Spleen (tissue), 7 donors: ENCODE measurements at regions not wholly inside any gene's neighbourhood (a gene's known extent, or its start where the extent isn't known, plus 50 kb on each side); places are given as distances from the start of the nearest gene placed in this dataset.

Source experiments
- CTCF ChIP-seq, 11 experiments: fragments of 200-600 bp in 7 of 11; fragments of 450-650 bp in 4 of 11; sonication (generic) in 4 of 11; IDR thresholded peaks in 8 of 11; conservative IDR thresholded peaks in 3 of 11; 1 replicate in 7 of 11; 2 replicates in 4 of 11; pipeline versions ENCODE4 v1.4.0 to v1.8.0; 2016 to 2021; ENCODE audit warnings: antibody characterized with exemption in 11 of 11, inconsistent platforms in 4 of 11, mild to moderate bottlenecking in 1 of 11
- POLR2AphosphoS5 ChIP-seq, 3 donors: sonication (generic); formaldehyde crosslinking; IDR thresholded peaks; one replicate each; pipeline ENCODE4 v1.5.1; 2017; ENCODE audit warnings: antibody characterized with exemption in 3 of 3
- donor health status: DM: no; HTN: no; CAD: no; lungs with moderate emphysema.
- donor health status: DM: no; HTN: no; CAD: no.
- donor health status: DM: no; HTN: no; CAD: no.

- TF ChIP-seq CTCF (IDR thresholded peaks at IDR 0.05 in 8 of 11, conservative IDR thresholded peaks at IDR 0.05 in 3 of 11) (no peak), POLR2AphosphoS5 (IDR thresholded peaks at IDR 0.05) (no peak)
These were observed 315.6 kb upstream of the KCND2 start for GRCh38 chr7:119957335-119957734.
